A673 (cell line): ENCODE measurements at regions not wholly inside any gene's neighbourhood (a gene's known extent, or its start where the extent isn't known, plus 50 kb on each side); places are given as distances from the start of the nearest gene placed in this dataset.

Experiments used
- BruUV-seq: library from RNA; stranded (reverse); fragments of 400-500 nt; replicated peaks from 2 replicates; lab custom pipeline; 2021; lab: Mats Ljungman, UMichigan
- CTCF ChIA-PET: fragments of 300-600 bp; sonication (Branson Sonifier 250); formaldehyde crosslinking; loops from one replicate; lab custom pipeline; 2022; ENCODE audit warnings: antibody characterized with exemption; lab: Charles Lee
- POLR2A ChIA-PET: fragments of 300-600 bp; sonication (Branson Sonifier 250); formaldehyde crosslinking; loops from one replicate; lab custom pipeline; 2022; ENCODE audit warnings: antibody characterized with exemption; ENCODE audit not compliant: low non-redundant PET; lab: Charles Lee
- DNase-seq: peaks from one replicate; pipeline ENCODE4 v3.0.0-alpha.2; 2015; ENCODE audit warnings: low spot score
- H3K27ac ChIP-seq: fragments of 200-600 bp; sonication (generic); 2 replicates; pipeline ENCODE4 v1.5.1; 2016; ENCODE audit warnings: mixed run types, low read depth, mild to moderate bottlenecking, mixed read lengths, antibody characterized with exemption, low read length; ENCODE audit not compliant: poor library complexity, severe bottlenecking
- H3K27me3 ChIP-seq: fragments of 200-600 bp; sonication (generic); replicated peaks from 2 replicates; pipeline ENCODE4 v1.6.1; 2017; ENCODE audit warnings: mixed run types, low read depth, mild to moderate bottlenecking, mixed read lengths, antibody characterized with exemption, low read length; ENCODE audit not compliant: insufficient read depth, poor library complexity
- H3K36me3 ChIP-seq: fragments of 200-600 bp; sonication (generic); 2 replicates; pipeline ENCODE4 v1.6.1; 2016; ENCODE audit warnings: mixed run types, mild to moderate bottlenecking, mixed read lengths, antibody characterized with exemption, low read length; ENCODE audit not compliant: insufficient read depth, poor library complexity, severe bottlenecking
- H3K4me1 ChIP-seq: fragments of 200-600 bp; sonication (generic); 2 replicates; pipeline ENCODE4 v1.6.1; 2017; ENCODE audit warnings: mixed run types, mild to moderate bottlenecking, mixed read lengths, antibody characterized with exemption, low read length; ENCODE audit not compliant: insufficient read depth, poor library complexity, severe bottlenecking
- H3K4me3 ChIP-seq: fragments of 200-600 bp; sonication (generic); 2 replicates; pipeline ENCODE4 v1.5.1; 2016; ENCODE audit warnings: low read depth, mixed run types, mild to moderate bottlenecking, mixed read lengths, low read length; ENCODE audit not compliant: poor library complexity, severe bottlenecking
- H3K9me3 ChIP-seq: fragments of 200-600 bp; sonication (generic); 2 replicates; pipeline ENCODE4 v1.6.1; 2016; ENCODE audit warnings: mixed run types, low read depth, mild to moderate bottlenecking, mixed read lengths, antibody characterized with exemption, low read length; ENCODE audit not compliant: poor library complexity, severe bottlenecking
- CTCF ChIP-seq: fragments of 300-800, 200-600 bp; sonication (generic); conservative IDR thresholded peaks from 2 replicates; pipeline ENCODE4 v1.5.1; 2017; ENCODE audit warnings: low read depth, mild to moderate bottlenecking, antibody characterized with exemption, low read length, moderate library complexity, mixed read lengths
- EZH2 ChIP-seq: fragments of 200-600 bp; sonication (generic); IDR thresholded peaks from 2 replicates; pipeline ENCODE4 v1.6.1; 2017; ENCODE audit warnings: borderline replicate concordance, low read depth, mild to moderate bottlenecking, mixed read lengths, antibody characterized with exemption, low read length; ENCODE audit not compliant: poor library complexity, severe bottlenecking
- intact Hi-C: fragments of 100-400 bp; cut with micrococcal nuclease; formaldehyde crosslinking; loops from one replicate; pipeline ENCODE4 v1.10.0; 2022; ENCODE audit not compliant: unreplicated experiment

DNA sequence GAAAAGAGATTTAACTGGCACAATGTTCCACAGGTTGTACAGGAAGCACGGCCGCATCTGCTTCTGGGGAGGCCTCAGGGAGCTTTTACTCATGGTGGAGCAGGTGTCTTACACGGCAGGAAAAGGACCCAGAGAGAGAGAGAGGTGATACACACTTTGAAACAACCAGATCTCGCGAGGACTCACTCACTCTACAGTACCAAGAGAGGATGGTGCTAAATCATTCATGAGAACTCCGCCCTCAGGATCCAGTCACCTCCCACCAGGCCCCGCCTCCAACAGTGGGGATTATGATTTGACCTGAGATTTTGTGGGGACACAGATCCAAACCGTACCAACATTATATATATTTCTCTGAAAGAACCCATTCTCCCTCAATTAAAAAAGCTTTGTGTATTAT lies 79.7 kb upstream of the DOCK10 start:
- no peaks in the 10 kb centered on the region for H3K27me3 ChIP-seq
- peaks cover 12% of the 10 kb centered on the region for H3K4me1 ChIP-seq
- CTCF ChIA-PET: no interaction called here
- POLR2A ChIA-PET: no interaction called here
- H3K36me3 ChIP-seq: no peaks in the 10 kb centered on the region
- TF ChIP-seq EZH2: no peak
- DNase-seq: peak; percentile 43
- BruUV-seq: no TSS peak
- no peak overlapping the region for H3K27ac ChIP-seq
- intact Hi-C loops: no loop called here
- H3K9me3 ChIP-seq: no peaks in the 10 kb centered on the region
- peak overlapping the region; percentile 21 for H3K4me3 ChIP-seq

- ChIA-PET CTCF (no interaction called here), POLR2A (interaction anchor here (0.6 kb wide), 1 partner anchor 76 kb away, joined by 4 read pairs; no protein-coding TSS in a partner anchor)
- BruUV-seq: no TSS peak
- no peak overlapping the region for H3K4me3 ChIP-seq
- no peaks in the 10 kb centered on the region for H3K9me3 ChIP-seq
- H3K4me1 ChIP-seq: peaks cover 12% of the 10 kb centered on the region
- no peak for TF ChIP-seq EZH2
- TF ChIP-seq CTCF: no peak
- no peaks in the 10 kb centered on the region for H3K36me3 ChIP-seq
- no peaks in the 10 kb centered on the region for H3K27me3 ChIP-seq
- no peak overlapping the region for H3K27ac ChIP-seq
- DNase-seq: peak; percentile 33
- intact Hi-C loops: no loop called here
These were observed 77.9 kb upstream of the DOCK10 start for GRCh38 chr2:225120186-225120585.

DNA sequence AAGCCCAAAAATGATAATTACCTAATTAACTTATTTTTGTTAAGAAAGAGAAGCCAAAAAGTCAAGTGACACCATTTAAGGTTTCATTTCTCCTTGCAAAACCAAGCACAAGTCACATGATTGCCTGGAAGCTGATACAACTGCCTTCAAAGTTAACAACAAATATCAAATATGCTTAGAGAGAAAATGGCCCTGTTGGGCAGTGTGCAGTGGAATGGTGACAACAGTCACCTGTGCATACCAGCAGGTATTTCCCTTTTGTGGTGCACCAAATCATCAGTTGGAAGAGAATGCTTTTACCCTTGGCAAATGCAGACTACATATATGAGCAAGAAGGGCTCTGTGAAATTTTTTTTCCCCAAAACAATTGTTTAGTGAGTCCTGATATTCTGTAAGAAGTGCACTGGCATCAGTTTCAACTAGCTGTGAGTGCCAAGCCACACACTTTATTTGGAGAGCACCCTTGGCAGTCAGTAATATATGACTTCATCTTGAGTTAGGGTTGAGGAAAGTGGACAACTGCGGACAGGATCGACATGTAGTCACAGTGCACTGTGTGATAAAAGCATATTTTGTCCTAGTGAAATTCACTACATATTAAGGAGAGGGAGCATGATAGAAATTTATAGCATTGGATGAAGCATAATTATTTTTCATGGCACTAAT lies 74.9 kb upstream of the DOCK10 start:
- Histone ChIP-seq H3K27ac (no peak overlapping the region), H3K36me3 (no peaks in the 10 kb centered on the region), H3K9me3 (no peaks in the 10 kb centered on the region), H3K4me1 (peaks cover 10% of the 10 kb centered on the region), H3K27me3 (no peaks in the 10 kb centered on the region), H3K4me3 (no peak overlapping the region)
- BruUV-seq: no TSS peak
- TF ChIP-seq EZH2 (no peak), CTCF (no peak)
- ChIA-PET POLR2A (no interaction called here), CTCF (no interaction called here)
- no peak for DNase-seq
- intact Hi-C loops: no loop called here
